Ascending aorta (tissue), 2 donors: ENCODE measurements at regions not wholly inside any gene's neighbourhood (a gene's known extent, or its start where the extent isn't known, plus 50 kb on each side); places are given as distances from the start of the nearest gene placed in this dataset.

Experiments used
- DNase-seq, 2 donors: peaks; one replicate each; pipeline ENCODE4 v3.0.0-alpha.2; 2019; ENCODE audit warnings: low spot score in 2 of 2
- H3K27ac ChIP-seq, 2 donors: fragments of 200-600 bp; sonication (generic); one replicate each; pipeline ENCODE4 v1.5.1; 2016 to 2017; ENCODE audit warnings: mild to moderate bottlenecking in 1 of 2
- H3K27me3 ChIP-seq: fragments of 200-600 bp; sonication (generic); one replicate; pipeline ENCODE4 v1.5.1; 2017
- H3K36me3 ChIP-seq, 2 donors: fragments of 200-600 bp; sonication (generic); one replicate each; pipeline ENCODE4 v1.5.1; 2016
- H3K4me1 ChIP-seq, 2 donors: fragments of 200-600 bp; sonication (generic); one replicate each; pipeline ENCODE4 v1.5.1; 2016 to 2017; ENCODE audit warnings: mild to moderate bottlenecking in 1 of 2
- H3K4me3 ChIP-seq, 2 donors: fragments of 200-600 bp; sonication (generic); one replicate each; pipeline ENCODE4 v1.5.1; 2016 to 2017; ENCODE audit warnings: mild to moderate bottlenecking in 1 of 2
- H3K9me3 ChIP-seq, 2 donors: fragments of 200-600 bp; sonication (generic); one replicate each; pipeline ENCODE4 v1.5.1; 2016
- intact Hi-C: fragments of 100-400 bp; cut with DNase I; formaldehyde crosslinking; loops from one replicate; pipeline ENCODE4 v1.15.1; 2023
- TF ChIP-seq, protein P1 (sequence below), 3 experiments: fragments of 200-600 bp in 2 of 3; fragments of 450-650 bp in 1 of 3; sonication (generic) in 2 of 3; IDR thresholded peaks; one replicate each; pipeline ENCODE4 v1.5.1; 2016 to 2019; ENCODE audit warnings: antibody characterized with exemption in 3 of 3, mild to moderate bottlenecking in 1 of 3, moderate library complexity in 1 of 3

GRCh38 chr6:163759542-163759941 lies 345.0 kb downstream of the QKI start:
- Histone ChIP-seq H3K4me3 (no peak overlapping the region), H3K27ac (no peak overlapping the region), H3K9me3 (no peaks in the 10 kb centered on the region), H3K4me1 (no peaks in the 10 kb centered on the region), H3K36me3 (no peaks in the 10 kb centered on the region), H3K27me3 (no peaks in the 10 kb centered on the region)
- no peak for DNase-seq
- TF ChIP-seq, protein P1, sequence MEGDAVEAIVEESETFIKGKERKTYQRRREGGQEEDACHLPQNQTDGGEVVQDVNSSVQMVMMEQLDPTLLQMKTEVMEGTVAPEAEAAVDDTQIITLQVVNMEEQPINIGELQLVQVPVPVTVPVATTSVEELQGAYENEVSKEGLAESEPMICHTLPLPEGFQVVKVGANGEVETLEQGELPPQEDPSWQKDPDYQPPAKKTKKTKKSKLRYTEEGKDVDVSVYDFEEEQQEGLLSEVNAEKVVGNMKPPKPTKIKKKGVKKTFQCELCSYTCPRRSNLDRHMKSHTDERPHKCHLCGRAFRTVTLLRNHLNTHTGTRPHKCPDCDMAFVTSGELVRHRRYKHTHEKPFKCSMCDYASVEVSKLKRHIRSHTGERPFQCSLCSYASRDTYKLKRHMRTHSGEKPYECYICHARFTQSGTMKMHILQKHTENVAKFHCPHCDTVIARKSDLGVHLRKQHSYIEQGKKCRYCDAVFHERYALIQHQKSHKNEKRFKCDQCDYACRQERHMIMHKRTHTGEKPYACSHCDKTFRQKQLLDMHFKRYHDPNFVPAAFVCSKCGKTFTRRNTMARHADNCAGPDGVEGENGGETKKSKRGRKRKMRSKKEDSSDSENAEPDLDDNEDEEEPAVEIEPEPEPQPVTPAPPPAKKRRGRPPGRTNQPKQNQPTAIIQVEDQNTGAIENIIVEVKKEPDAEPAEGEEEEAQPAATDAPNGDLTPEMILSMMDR (IDR thresholded peaks at IDR 0.05): no peak
- intact Hi-C loops: no loop called here

DNA sequence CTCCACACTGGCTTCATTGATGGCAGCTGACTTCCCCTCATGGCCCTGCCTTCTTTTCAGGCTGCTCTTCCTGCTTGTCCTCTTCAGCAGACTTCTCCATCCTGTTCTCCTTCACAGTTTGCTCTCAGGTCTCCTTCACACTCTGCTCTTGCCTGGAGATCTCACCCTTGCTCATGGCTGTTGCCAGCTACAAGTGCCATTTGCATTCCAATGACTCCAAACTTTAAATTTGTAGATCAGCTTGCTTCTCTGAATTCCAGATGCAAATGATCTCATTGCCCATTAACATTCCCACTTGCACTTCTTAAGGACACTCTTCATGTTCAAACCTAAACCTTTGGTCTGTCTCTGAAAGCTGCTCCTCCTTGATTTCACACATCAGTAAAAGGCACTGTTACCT lies 343.0 kb downstream of the QKI start:
- Histone ChIP-seq H3K27ac (no peak overlapping the region), H3K4me3 (no peak overlapping the region), H3K27me3 (no peaks in the 10 kb centered on the region), H3K9me3 (no peaks in the 10 kb centered on the region), H3K4me1 (no peaks in the 10 kb centered on the region), H3K36me3 (no peaks in the 10 kb centered on the region)
- TF ChIP-seq, protein P1 (IDR thresholded peaks at IDR 0.05): no peak
- intact Hi-C loops: no loop called here
- DNase-seq: no peak

DNA sequence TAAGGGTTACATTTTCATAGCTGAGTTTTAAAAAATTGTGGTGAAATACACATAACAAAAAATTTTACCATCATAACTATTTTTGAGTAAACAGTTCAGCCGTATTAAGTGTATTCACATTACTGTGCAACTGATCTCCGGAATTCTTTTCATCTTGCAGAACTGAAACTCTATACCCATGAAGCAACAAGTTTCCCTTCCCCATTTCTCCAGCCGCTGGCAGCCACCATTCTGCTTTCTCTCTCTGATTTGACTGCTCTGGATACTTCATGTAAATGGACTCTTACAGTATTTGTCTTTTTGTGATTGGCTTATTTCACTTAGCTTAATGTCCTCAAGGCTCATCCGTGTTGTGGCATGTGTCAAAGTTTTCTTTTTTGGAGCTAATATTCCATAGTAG lies 341.6 kb downstream of the QKI start:
- no peak for DNase-seq
- Histone ChIP-seq H3K36me3 (no peaks in the 10 kb centered on the region), H3K27me3 (no peaks in the 10 kb centered on the region), H3K9me3 (no peaks in the 10 kb centered on the region), H3K27ac (no peak overlapping the region), H3K4me3 (no peak overlapping the region), H3K4me1 (no peaks in the 10 kb centered on the region)
- TF ChIP-seq, protein P1 (IDR thresholded peaks at IDR 0.05): no peak
- intact Hi-C loops: no loop called here

DNA sequence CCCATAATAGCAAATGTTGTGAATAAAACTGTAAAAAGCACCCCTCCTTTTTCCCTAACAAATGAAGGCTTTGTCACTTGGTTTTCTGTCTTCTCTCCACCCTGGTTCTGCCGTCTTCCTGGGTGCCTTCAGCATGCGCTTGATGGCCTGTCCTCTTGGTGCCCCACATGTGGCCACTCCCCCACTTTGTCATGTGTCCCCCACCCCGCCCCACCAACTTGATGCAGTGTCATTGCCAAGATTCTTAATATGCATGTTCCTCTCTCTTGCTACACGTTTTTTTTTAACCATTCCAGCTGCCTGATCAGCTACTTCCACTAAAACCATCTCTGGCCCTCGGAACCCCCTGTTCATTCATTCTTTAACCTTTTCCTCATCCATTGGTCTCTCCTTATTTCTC lies 340.3 kb downstream of the QKI start:
- H3K4me1 ChIP-seq: no peaks in the 10 kb centered on the region
- H3K27ac ChIP-seq: no peak overlapping the region
- DNase-seq: no peak
- H3K4me3 ChIP-seq: no peak overlapping the region
- H3K9me3 ChIP-seq: no peaks in the 10 kb centered on the region
- intact Hi-C loops: no loop called here
- TF ChIP-seq, protein P1 (IDR thresholded peaks at IDR 0.05): no peak
- no peaks in the 10 kb centered on the region for H3K27me3 ChIP-seq
- H3K36me3 ChIP-seq: no peaks in the 10 kb centered on the region

GRCh38 chr6:163753430-163753829 lies 338.9 kb downstream of the QKI start:
- Histone ChIP-seq H3K9me3 (no peaks in the 10 kb centered on the region), H3K4me3 (no peak overlapping the region), H3K4me1 (no peaks in the 10 kb centered on the region), H3K27ac (no peak overlapping the region), H3K27me3 (no peaks in the 10 kb centered on the region), H3K36me3 (no peaks in the 10 kb centered on the region)
- no peak for DNase-seq
- TF ChIP-seq, protein P1 (IDR thresholded peaks at IDR 0.05): no peak
- intact Hi-C loops: no loop called here

GRCh38 chr6:163752446-163752845 lies 337.9 kb downstream of the QKI start:
- Histone ChIP-seq H3K9me3 (no peaks in the 10 kb centered on the region), H3K4me1 (no peaks in the 10 kb centered on the region), H3K27me3 (no peaks in the 10 kb centered on the region), H3K36me3 (no peaks in the 10 kb centered on the region), H3K4me3 (no peak overlapping the region), H3K27ac (no peak overlapping the region)
- DNase-seq: no peak
- intact Hi-C loops: no loop called here
- TF ChIP-seq, protein P1 (IDR thresholded peaks at IDR 0.05): no peak
